Gastrocnemius medialis (tissue), 4 donors: ENCODE measurements at regions not wholly inside any gene's neighbourhood (a gene's known extent, or its start where the extent isn't known, plus 50 kb on each side); places are given as distances from the start of the nearest gene placed in this dataset.

Source experiments
- ATAC-seq, 2 donors: fragments of 150-250 bp; one replicate each; pipeline ENCODE4 v1.9.1; 2016
- DNase-seq, 2 donors: peaks; one replicate each; pipeline ENCODE4 v3.0.0-alpha.2; 2019
- H3K27ac ChIP-seq, 4 donors: fragments of 200-600 bp; sonication (generic); 1 replicate in 1 of 4; 2 replicates in 3 of 4; pipeline ENCODE4 v1.5.1; 2016 to 2018; ENCODE audit warnings: mild to moderate bottlenecking in 2 of 4, moderate library complexity in 1 of 4
- H3K27me3 ChIP-seq, 3 donors: fragments of 200-600 bp; sonication (generic) in 2 of 3; 1 replicate in 1 of 3; 2 replicates in 2 of 3; pipeline versions ENCODE4 v1.5.1 to v1.6.0; 2016 to 2019; ENCODE audit warnings: mild to moderate bottlenecking in 1 of 3, moderate library complexity in 1 of 3
- H3K36me3 ChIP-seq, 2 donors: fragments of 200-600 bp; sonication (generic) in 1 of 2; one replicate each; pipeline ENCODE4 v1.5.1; 2017 to 2018
- H3K4me1 ChIP-seq, 2 donors: fragments of 200-600 bp; sonication (generic) in 1 of 2; one replicate each; pipeline ENCODE4 v1.5.1; 2016 to 2017; ENCODE audit warnings: mild to moderate bottlenecking in 2 of 2
- H3K4me3 ChIP-seq, 4 donors: fragments of 200-600 bp; sonication (generic) in 3 of 4; 1 replicate in 1 of 4; 2 replicates in 3 of 4; pipeline ENCODE4 v1.5.1; 2016 to 2019; ENCODE audit warnings: mild to moderate bottlenecking in 2 of 4
- H3K9me3 ChIP-seq, 3 donors: fragments of 200-600 bp; sonication (generic) in 2 of 3; 1 replicate in 1 of 3; 2 replicates in 2 of 3; pipeline ENCODE4 v1.5.1; 2016 to 2019
- POLR2A ChIP-seq, 2 donors: fragments of 450-650 bp; IDR thresholded peaks; one replicate each; pipeline ENCODE4 v1.6.1; 2017; ENCODE audit warnings: antibody characterized with exemption in 2 of 2, mild to moderate bottlenecking in 2 of 2, moderate library complexity in 2 of 2
- in situ Hi-C, 4 donors: fragments of 200-750 bp; cut with MboI; loops; one replicate each; pipeline versions ENCODE4 v1.15.0 to v1.8.0; 2017; ENCODE audit warnings: low sequenced_read_pairs in 4 of 4
- intact Hi-C: fragments of 100-400 bp; cut with DNase I; formaldehyde crosslinking; loops from one replicate; pipeline ENCODE4 v1.15.1; 2023; ENCODE audit warnings: low total_unique reads
- TF ChIP-seq, protein P1 (sequence below), 5 experiments: fragments of 450-650 bp in 3 of 5; fragments of 200-600 bp in 2 of 5; sonication (generic) in 2 of 5; IDR thresholded peaks in 4 of 5; conservative IDR thresholded peaks in 1 of 5; 1 replicate in 4 of 5; 2 replicates in 1 of 5; pipeline ENCODE4 v1.5.1; 2016 to 2019; ENCODE audit warnings: antibody characterized with exemption in 5 of 5, mild to moderate bottlenecking in 3 of 5, moderate library complexity in 3 of 5

DNA sequence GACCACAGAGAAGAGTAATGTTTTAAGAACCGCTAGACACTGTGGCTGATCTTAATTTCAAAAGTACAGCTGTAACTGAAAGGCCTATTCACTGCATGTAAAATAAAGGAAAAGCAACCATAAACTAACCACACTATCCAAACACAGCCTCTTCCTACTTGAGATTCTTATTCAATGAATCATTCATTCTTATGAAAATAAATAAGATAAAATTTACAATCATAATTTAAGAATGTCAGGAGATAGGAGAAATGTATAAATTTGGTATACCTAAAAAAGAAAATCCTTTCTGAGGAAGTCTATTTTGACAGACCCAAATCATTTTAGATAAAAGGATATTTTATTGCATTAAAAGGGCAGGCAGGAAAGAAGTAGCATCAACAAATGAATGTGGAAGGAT, 533.5 kb upstream of the ZNF385D start:
- Histone ChIP-seq H3K36me3 (no peaks in the 10 kb centered on the region), H3K4me3 (no peak overlapping the region), H3K27me3 (no peaks in the 10 kb centered on the region), H3K9me3 (no peaks in the 10 kb centered on the region), H3K27ac (no peak overlapping the region), H3K4me1 (no peaks in the 10 kb centered on the region)
- intact Hi-C loops (no loop called here), in situ Hi-C loops (no loop called here)
- no peak for DNase-seq
- no peak for ATAC-seq
- TF ChIP-seq POLR2A (IDR thresholded peaks at IDR 0.05) = no peak
- TF ChIP-seq, protein P1, sequence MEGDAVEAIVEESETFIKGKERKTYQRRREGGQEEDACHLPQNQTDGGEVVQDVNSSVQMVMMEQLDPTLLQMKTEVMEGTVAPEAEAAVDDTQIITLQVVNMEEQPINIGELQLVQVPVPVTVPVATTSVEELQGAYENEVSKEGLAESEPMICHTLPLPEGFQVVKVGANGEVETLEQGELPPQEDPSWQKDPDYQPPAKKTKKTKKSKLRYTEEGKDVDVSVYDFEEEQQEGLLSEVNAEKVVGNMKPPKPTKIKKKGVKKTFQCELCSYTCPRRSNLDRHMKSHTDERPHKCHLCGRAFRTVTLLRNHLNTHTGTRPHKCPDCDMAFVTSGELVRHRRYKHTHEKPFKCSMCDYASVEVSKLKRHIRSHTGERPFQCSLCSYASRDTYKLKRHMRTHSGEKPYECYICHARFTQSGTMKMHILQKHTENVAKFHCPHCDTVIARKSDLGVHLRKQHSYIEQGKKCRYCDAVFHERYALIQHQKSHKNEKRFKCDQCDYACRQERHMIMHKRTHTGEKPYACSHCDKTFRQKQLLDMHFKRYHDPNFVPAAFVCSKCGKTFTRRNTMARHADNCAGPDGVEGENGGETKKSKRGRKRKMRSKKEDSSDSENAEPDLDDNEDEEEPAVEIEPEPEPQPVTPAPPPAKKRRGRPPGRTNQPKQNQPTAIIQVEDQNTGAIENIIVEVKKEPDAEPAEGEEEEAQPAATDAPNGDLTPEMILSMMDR (IDR thresholded peaks at IDR 0.05 in 4 of 5, conservative IDR thresholded peaks at IDR 0.05 in 1 of 5) = no peak

DNA sequence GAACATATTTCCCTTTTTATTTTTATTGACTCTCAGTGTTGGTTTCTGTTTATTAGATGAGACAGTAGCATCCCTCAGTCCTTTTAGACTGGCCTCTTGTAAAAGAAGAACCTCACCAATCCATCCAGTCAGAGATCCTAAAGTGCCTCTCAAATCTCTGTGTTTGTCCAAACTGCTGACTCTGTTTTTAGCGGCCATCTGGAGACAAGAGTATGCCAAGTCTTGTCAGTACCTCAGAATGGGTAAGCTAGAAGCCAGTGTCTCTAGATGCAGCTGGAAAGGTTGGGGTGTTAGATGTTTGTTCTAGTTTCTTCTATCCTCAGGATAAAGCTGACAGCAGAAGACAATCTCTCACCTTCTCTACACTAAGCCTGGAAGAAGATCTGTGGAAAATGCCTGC, 537.7 kb upstream of the ZNF385D start:
- no peaks in the 10 kb centered on the region for H3K4me1 ChIP-seq
- H3K27ac ChIP-seq = no peak overlapping the region
- no peaks in the 10 kb centered on the region for H3K36me3 ChIP-seq
- no peak for DNase-seq
- no peaks in the 10 kb centered on the region for H3K27me3 ChIP-seq
- H3K9me3 ChIP-seq = no peaks in the 10 kb centered on the region
- intact Hi-C loops = no loop called here
- ATAC-seq = no peak
- TF ChIP-seq, protein P1 (IDR thresholded peaks at IDR 0.05 in 4 of 5, conservative IDR thresholded peaks at IDR 0.05 in 1 of 5) = no peak
- in situ Hi-C loops = no loop called here
- no peak overlapping the region for H3K4me3 ChIP-seq

DNA sequence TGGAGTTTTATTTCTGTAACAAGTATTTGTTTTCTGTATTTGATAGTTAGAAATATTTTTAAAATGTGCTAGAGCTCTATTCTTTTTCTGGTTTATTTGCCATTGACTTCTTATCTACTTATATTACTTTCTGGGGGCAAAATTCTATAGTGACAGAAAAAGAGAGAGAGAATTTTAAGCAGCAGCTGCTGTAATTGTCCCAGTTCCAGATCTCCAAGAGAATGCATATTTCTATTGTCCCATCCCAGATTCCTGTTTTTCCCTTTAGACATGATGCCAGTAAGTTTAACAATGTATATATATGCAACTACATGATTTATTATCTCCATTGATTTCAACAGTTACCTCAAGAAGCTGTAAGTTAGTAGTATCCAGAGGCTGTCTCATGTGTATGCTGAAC, 541.7 kb upstream of the ZNF385D start:
- ATAC-seq (no peak), DNase-seq (no peak)
- Histone ChIP-seq H3K9me3 (no peaks in the 10 kb centered on the region), H3K4me3 (no peak overlapping the region), H3K4me1 (no peaks in the 10 kb centered on the region), H3K27me3 (no peaks in the 10 kb centered on the region), H3K36me3 (no peaks in the 10 kb centered on the region), H3K27ac (no peak overlapping the region)
- intact Hi-C loops = no loop called here
- in situ Hi-C loops = no loop called here
- TF ChIP-seq, protein P1 (IDR thresholded peaks at IDR 0.05 in 4 of 5, conservative IDR thresholded peaks at IDR 0.05 in 1 of 5) = no peak
- TF ChIP-seq POLR2A (IDR thresholded peaks at IDR 0.05) = no peak

DNA sequence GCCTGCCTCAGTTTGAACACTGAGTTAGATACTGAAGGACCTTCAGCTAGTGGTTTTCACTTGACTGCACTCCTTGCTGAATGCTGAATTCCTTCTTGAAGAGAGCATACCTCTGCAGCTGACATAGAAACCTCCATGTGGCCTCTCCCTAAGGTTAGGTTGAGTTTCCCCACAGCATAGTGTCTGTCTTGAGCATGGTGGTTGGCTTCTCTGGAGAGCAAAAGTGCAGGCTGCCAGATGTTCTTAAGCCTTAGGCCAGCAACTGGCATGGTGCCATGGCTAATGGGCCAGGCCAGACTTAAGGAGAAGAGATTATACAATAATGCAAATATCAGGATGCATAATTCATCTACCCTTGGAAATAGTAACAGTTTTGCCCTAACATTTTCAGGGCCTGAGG, 545.6 kb upstream of the ZNF385D start:
- peaks cover 0 to 5% (median 0%) of the 10 kb centered on the region in 3 donors for H3K9me3 ChIP-seq
- intact Hi-C loops (no loop called here), in situ Hi-C loops (no loop called here)
- ATAC-seq = no peak
- no peaks in the 10 kb centered on the region for H3K27me3 ChIP-seq
- no peak overlapping the region for H3K27ac ChIP-seq
- no peaks in the 10 kb centered on the region for H3K4me1 ChIP-seq
- DNase-seq = no peak
- no peak overlapping the region for H3K4me3 ChIP-seq
- no peaks in the 10 kb centered on the region for H3K36me3 ChIP-seq
- TF ChIP-seq POLR2A (IDR thresholded peaks at IDR 0.05) = no peak
- TF ChIP-seq, protein P1 (IDR thresholded peaks at IDR 0.05 in 4 of 5, conservative IDR thresholded peaks at IDR 0.05 in 1 of 5) = no peak

DNA sequence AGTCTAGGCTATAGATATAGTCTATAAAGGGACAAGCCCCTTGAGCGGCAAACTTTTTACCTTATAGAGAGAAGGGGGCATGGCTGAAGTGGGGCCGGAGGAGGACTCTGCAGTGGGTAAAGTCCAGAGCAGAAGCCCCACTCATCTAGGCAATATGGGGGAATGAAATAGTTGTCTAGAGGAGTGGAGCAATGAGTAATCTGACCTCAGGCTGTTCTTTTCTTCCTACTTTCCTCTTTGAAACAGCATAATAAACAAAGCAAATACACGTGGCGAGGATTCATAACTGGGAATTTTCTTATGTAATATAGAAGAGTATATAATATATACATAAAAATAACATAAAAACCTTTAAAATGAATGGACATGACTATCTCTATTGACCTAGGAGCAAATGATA, 546.4 kb upstream of the ZNF385D start:
- ATAC-seq (no peak), DNase-seq (no peak)
- no peaks in the 10 kb centered on the region for H3K36me3 ChIP-seq
- H3K4me3 ChIP-seq = no peak overlapping the region
- TF ChIP-seq, protein P1 (IDR thresholded peaks at IDR 0.05 in 4 of 5, conservative IDR thresholded peaks at IDR 0.05 in 1 of 5) = no peak
- no peak for TF ChIP-seq POLR2A (IDR thresholded peaks at IDR 0.05)
- peaks cover 0 to 5% (median 0%) of the 10 kb centered on the region in 3 donors for H3K9me3 ChIP-seq
- no peaks in the 10 kb centered on the region for H3K4me1 ChIP-seq
- in situ Hi-C loops (no loop called here), intact Hi-C loops (no loop called here)
- no peak overlapping the region for H3K27ac ChIP-seq
- H3K27me3 ChIP-seq = no peaks in the 10 kb centered on the region
